HL-60 (cell line): ENCODE measurements at regions not wholly inside any gene's neighbourhood (a gene's known extent, or its start where the extent isn't known, plus 50 kb on each side); places are given as distances from the start of the nearest gene placed in this dataset.

Experiments
- DNase-seq, 2 experiments: peaks; one replicate each; pipeline ENCODE4 v3.0.0-alpha.2; 2010 to 2020; ENCODE audit warnings: low read depth in 1 of 2, low spot score in 1 of 2
- H3K27ac ChIP-seq: fragments of 250-450 bp; sonication (Bioruptor Pico); replicated peaks from 2 replicates; pipeline ENCODE4 v1.5.1; 2020; ENCODE audit warnings: mild to moderate bottlenecking, moderate library complexity
- H3K27me3 ChIP-seq: fragments of 250-450 bp; sonication (Bioruptor Pico); 2 replicates; pipeline ENCODE4 v1.5.1; 2021; ENCODE audit warnings: mild to moderate bottlenecking, moderate library complexity; ENCODE audit not compliant: insufficient read depth, poor library complexity, severe bottlenecking
- H3K4me3 ChIP-seq: replicated peaks from 2 replicates; pipeline ENCODE4 v1.5.1; 2011; ENCODE audit warnings: mild to moderate bottlenecking, control low read depth, low read length; ENCODE audit not compliant: insufficient read depth
- CTCF ChIP-seq: IDR thresholded peaks from one replicate; pipeline ENCODE4 v1.5.1; 2011; ENCODE audit warnings: low read length, control low read depth, inconsistent platforms; ENCODE audit not compliant: insufficient read depth
- GABPA ChIP-seq: IDR thresholded peaks from 2 replicates; pipeline ENCODE4 v1.6.1; 2012; ENCODE audit warnings: low read depth
- POLR2AphosphoS5 ChIP-seq: IDR thresholded peaks from 2 replicates; pipeline ENCODE4 v1.6.1; 2012; ENCODE audit warnings: low read depth
- REST ChIP-seq: IDR thresholded peaks from 2 replicates; pipeline ENCODE4 v1.6.1; 2012; ENCODE audit warnings: low read depth; ENCODE audit not compliant: insufficient replicate concordance
- SPI1 ChIP-seq: IDR thresholded peaks from 2 replicates; pipeline ENCODE4 v1.6.1; 2012; ENCODE audit warnings: low read depth, mild to moderate bottlenecking, borderline replicate concordance

- TF ChIP-seq SPI1 (no peak), GABPA (no peak), CTCF (no peak), REST (no peak), POLR2AphosphoS5 (no peak)
Observed at GRCh38 chr10:58969576-58969975, 206.9 kb upstream of the PHYHIPL start.

GRCh38 chr10:58970160-58970915 lies 206.1 kb upstream of the PHYHIPL start:
- Histone ChIP-seq H3K27ac (no peak overlapping the region), H3K27me3 (no peaks in the 10 kb centered on the region), H3K4me3 (no peak overlapping the region)
- TF ChIP-seq SPI1 (no peak), REST (no peak), POLR2AphosphoS5 (no peak), CTCF (no peak), GABPA (no peak)
- no peak for DNase-seq

More at GRCh38 chr10:58969576-58969975, 206.9 kb upstream of the PHYHIPL start:
- no peaks in the 10 kb centered on the region for H3K27me3 ChIP-seq
- no peak for DNase-seq
- no peak overlapping the region for H3K27ac ChIP-seq
- H3K4me3 ChIP-seq, result no peak overlapping the region

GRCh38 chr10:58971211-58971610 lies 205.2 kb upstream of the PHYHIPL start:
- TF ChIP-seq POLR2AphosphoS5 (no peak), CTCF (no peak), REST (no peak), SPI1 (no peak), GABPA (no peak)
- no peak for DNase-seq
- Histone ChIP-seq H3K4me3 (no peak overlapping the region), H3K27me3 (no peaks in the 10 kb centered on the region), H3K27ac (no peak overlapping the region)
